Ectodermal cell (in vitro differentiated cells): ENCODE measurements at regions not wholly inside any gene's neighbourhood (a gene's known extent, or its start where the extent isn't known, plus 50 kb on each side); places are given as distances from the start of the nearest gene placed in this dataset.

ENCODE experiments used
- H3K27ac ChIP-seq: 2 replicates; pipeline ENCODE4 v1.7.0; 2013; ENCODE audit warnings: mild to moderate bottlenecking, low read depth, low read length; ENCODE audit not compliant: insufficient read depth, poor library complexity, severe bottlenecking
- H3K27me3 ChIP-seq: 2 replicates; pipeline ENCODE4 v1.7.0; 2013; ENCODE audit warnings: mild to moderate bottlenecking, low read length; ENCODE audit not compliant: insufficient read depth, control insufficient read depth, poor library complexity, severe bottlenecking
- H3K36me3 ChIP-seq: one replicate; pipeline ENCODE4 v1.7.0; 2013; ENCODE audit warnings: low read length; ENCODE audit not compliant: control insufficient read depth, insufficient read depth
- H3K4me1 ChIP-seq: one replicate; pipeline ENCODE4 v1.7.0; 2013; ENCODE audit warnings: low read length; ENCODE audit not compliant: control insufficient read depth, insufficient read depth
- H3K4me3 ChIP-seq: 2 replicates; pipeline ENCODE4 v1.7.0; 2013; ENCODE audit warnings: low read depth, low read length, control low read depth; ENCODE audit not compliant: insufficient read depth
- H3K9me3 ChIP-seq: 2 replicates; pipeline ENCODE4 v1.7.0; 2013; ENCODE audit warnings: mild to moderate bottlenecking, low read length, moderate library complexity; ENCODE audit not compliant: control insufficient read depth
- WGBS, 2 experiments: methylation state at CpG; one replicate each; pipeline ENCODE4 v1.1.7; 2013; ENCODE audit warnings: missing lambda C conversion rate in 2 of 2; 5-methylcytosine and 5-hydroxymethylcytosine counted together

GRCh38 chrX:9337046-9337445 is 127.8 kb upstream of the TBL1X start:
- Histone ChIP-seq H3K4me3 (no peak overlapping the region), H3K27me3 (no peaks in the 10 kb centered on the region), H3K36me3 (no peaks in the 10 kb centered on the region), H3K27ac (no peak overlapping the region), H3K4me1 (peaks cover 15% of the 10 kb centered on the region), H3K9me3 (no peaks in the 10 kb centered on the region)
- 83 to 90% methylated on average over 4 to 5 of the region's 5 CpGs for WGBS, 2 experiments

GRCh38 chrX:9338986-9339385 is 125.9 kb upstream of the TBL1X start:
- peaks cover 19% of the 10 kb centered on the region for H3K4me1 ChIP-seq
- no peaks in the 10 kb centered on the region for H3K36me3 ChIP-seq
- no peaks in the 10 kb centered on the region for H3K27me3 ChIP-seq
- WGBS, 2 experiments, result 90 to 93% methylated on average over 6 to 9 of the region's 10 CpGs
- H3K9me3 ChIP-seq, result no peaks in the 10 kb centered on the region
- H3K27ac ChIP-seq, result no peak overlapping the region
- no peak overlapping the region for H3K4me3 ChIP-seq

- Histone ChIP-seq H3K4me1 (peaks cover 19% of the 10 kb centered on the region), H3K9me3 (no peaks in the 10 kb centered on the region), H3K27me3 (no peaks in the 10 kb centered on the region), H3K36me3 (no peaks in the 10 kb centered on the region), H3K27ac (no peak overlapping the region), H3K4me3 (no peak overlapping the region)
- 76 to 80% methylated on average over 13 of the region's 13 CpGs for WGBS, 2 experiments
Measured at GRCh38 chrX:9339603-9340491, 125.0 kb upstream of the TBL1X start.

- 44 to 51% methylated on average over 15 to 16 of the region's 16 CpGs for WGBS, 2 experiments
- no peak overlapping the region for H3K27ac ChIP-seq
- no peaks in the 10 kb centered on the region for H3K36me3 ChIP-seq
- no peak overlapping the region for H3K4me3 ChIP-seq
- peaks cover 19% of the 10 kb centered on the region for H3K4me1 ChIP-seq
- H3K27me3 ChIP-seq, result no peaks in the 10 kb centered on the region
- H3K9me3 ChIP-seq, result no peaks in the 10 kb centered on the region
Measured at GRCh38 chrX:9340598-9341290, 124.1 kb upstream of the TBL1X start.

- 50 to 64% methylated on average over 12 of the region's 15 CpGs for WGBS, 2 experiments
- no peak overlapping the region for H3K4me3 ChIP-seq
Measured at GRCh38 chrX:9341291-9342201, 123.3 kb upstream of the TBL1X start.

GRCh38 chrX:9342561-9343051 is 122.3 kb upstream of the TBL1X start:
- Histone ChIP-seq H3K27me3 (no peaks in the 10 kb centered on the region), H3K4me3 (peak overlapping the region; percentile 34)
- 0 to 1% methylated on average over 25 of the region's 25 CpGs for WGBS, 2 experiments

More at GRCh38 chrX:9341291-9342201, 123.3 kb upstream of the TBL1X start:
- H3K9me3 ChIP-seq, result no peaks in the 10 kb centered on the region
- H3K27ac ChIP-seq, result no peak overlapping the region
- H3K36me3 ChIP-seq, result no peaks in the 10 kb centered on the region
- no peaks in the 10 kb centered on the region for H3K27me3 ChIP-seq
- H3K4me1 ChIP-seq, result peaks cover 14% of the 10 kb centered on the region

GRCh38 chrX:9343971-9344370 is 120.9 kb upstream of the TBL1X start:
- 62 to 89% methylated on average over 4 to 7 of the region's 7 CpGs for WGBS, 2 experiments
- H3K27me3 ChIP-seq, result no peaks in the 10 kb centered on the region
- H3K4me1 ChIP-seq, result peaks cover 14% of the 10 kb centered on the region
- H3K36me3 ChIP-seq, result no peaks in the 10 kb centered on the region
- no peak overlapping the region for H3K27ac ChIP-seq
- H3K4me3 ChIP-seq, result no peak overlapping the region
- no peaks in the 10 kb centered on the region for H3K9me3 ChIP-seq

More at GRCh38 chrX:9342561-9343051, 122.3 kb upstream of the TBL1X start:
- Histone ChIP-seq H3K27ac (peak overlapping the region; percentile 16), H3K9me3 (no peaks in the 10 kb centered on the region), H3K36me3 (no peaks in the 10 kb centered on the region), H3K4me1 (peaks cover 14% of the 10 kb centered on the region)

- Histone ChIP-seq H3K27ac (no peak overlapping the region), H3K9me3 (no peaks in the 10 kb centered on the region), H3K4me3 (no peak overlapping the region), H3K36me3 (no peaks in the 10 kb centered on the region), H3K4me1 (peaks cover 8% of the 10 kb centered on the region), H3K27me3 (no peaks in the 10 kb centered on the region)
- 93% methylated on average over 7 to 8 of the region's 8 CpGs for WGBS, 2 experiments
Measured at GRCh38 chrX:9345957-9346356, 118.9 kb upstream of the TBL1X start.

- Histone ChIP-seq H3K4me1 (no peaks in the 10 kb centered on the region), H3K4me3 (no peak overlapping the region), H3K9me3 (no peaks in the 10 kb centered on the region), H3K27ac (no peak overlapping the region), H3K36me3 (no peaks in the 10 kb centered on the region), H3K27me3 (no peaks in the 10 kb centered on the region)
- 79 to 84% methylated on average over 7 to 9 of the region's 11 CpGs for WGBS, 2 experiments
Measured at GRCh38 chrX:9349572-9350494, 115.0 kb upstream of the TBL1X start.
